ENCODE measurements at regions not wholly inside any gene's neighbourhood (a gene's known extent, or its start where the extent isn't known, plus 50 kb on each side); places are given as distances from the start of the nearest gene placed in this dataset.

DNA sequence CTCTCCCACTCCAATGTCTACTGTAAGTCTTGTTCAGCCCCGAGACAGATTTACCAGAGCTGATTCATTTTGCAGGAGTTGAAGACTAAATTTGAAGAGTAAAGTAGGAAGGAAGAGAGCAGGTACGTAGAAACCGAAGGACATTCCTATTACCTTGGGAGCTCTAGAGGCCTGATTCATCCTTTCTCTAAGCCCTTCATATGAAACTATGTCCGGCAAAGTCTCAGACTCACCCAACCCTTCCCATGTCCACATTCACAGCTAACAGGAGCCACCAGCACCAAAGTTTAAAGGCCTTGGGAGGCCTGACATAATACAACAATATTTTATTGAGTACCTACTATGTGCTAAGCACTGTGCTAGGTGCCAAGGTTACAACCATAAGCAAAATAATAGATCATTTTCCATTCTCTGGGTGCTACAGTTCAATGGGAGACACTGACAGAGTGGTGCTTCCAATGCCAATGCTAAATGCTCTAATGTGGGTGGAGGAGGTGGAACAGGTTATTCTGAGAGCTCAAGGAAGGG is 86.6 kb downstream of the PHLDA1 start:
- no peak for TF ChIP-seq EZH2 (IDR thresholded peaks at IDR 0.05)
- no peak for TF ChIP-seq CTCF (IDR thresholded peaks at IDR 0.05)
